GM12864 (cell line): ENCODE measurements at regions not wholly inside any gene's neighbourhood (a gene's known extent, or its start where the extent isn't known, plus 50 kb on each side); places are given as distances from the start of the nearest gene placed in this dataset.
"Not testable (repeated sequence)": the region's sequence is repeated elsewhere in the genome, so short reads cannot be mapped to it uniquely, and the experiment has no call there.

Source experiments
- DNase-seq: peaks from one replicate; pipeline ENCODE4 v3.0.0-alpha.2; 2011; ENCODE audit warnings: low read depth
- H3K4me3 ChIP-seq: 2 replicates; pipeline ENCODE4 v1.5.1; 2011; ENCODE audit warnings: mild to moderate bottlenecking, low read depth, low read length, control low read depth
- CTCF ChIP-seq: IDR thresholded peaks from 2 replicates; pipeline ENCODE4 v1.5.1; 2011; ENCODE audit warnings: low read depth, mild to moderate bottlenecking, moderate library complexity, low read length, control low read depth, inconsistent platforms; ENCODE audit errors: missing control alignments

GRCh38 chr6:58198301-58198700 is 880.9 kb downstream of the PRIM2 start:
- no peak overlapping the region for H3K4me3 ChIP-seq
- DNase-seq: no peak
- no peak for TF ChIP-seq CTCF

- H3K4me3 ChIP-seq, DNase-seq: not testable (repeated sequence)
Measured at GRCh38 chr6:58237124-58237523, 919.7 kb downstream of the PRIM2 start.

DNA sequence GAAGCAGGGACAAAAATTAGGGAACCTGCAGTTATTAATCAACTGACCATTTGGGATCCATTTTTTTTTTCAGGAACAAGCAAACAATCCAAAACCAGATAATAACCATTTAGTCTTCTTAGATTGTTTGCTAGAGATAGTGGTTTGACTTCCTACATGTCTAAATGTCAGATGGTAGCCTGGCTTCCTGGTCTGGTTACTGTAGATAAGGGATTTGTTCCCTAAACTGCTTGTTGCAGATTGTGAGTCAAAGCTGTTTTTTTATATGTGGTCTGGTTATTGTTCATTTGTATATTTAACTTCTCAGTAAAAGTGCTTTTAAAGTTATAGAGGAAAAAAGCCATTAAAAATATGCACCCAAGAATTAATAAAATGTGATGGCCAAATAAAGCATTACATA is 921.0 kb downstream of the PRIM2 start:
- not testable (repeated sequence) for DNase-seq, H3K4me3 ChIP-seq

DNA sequence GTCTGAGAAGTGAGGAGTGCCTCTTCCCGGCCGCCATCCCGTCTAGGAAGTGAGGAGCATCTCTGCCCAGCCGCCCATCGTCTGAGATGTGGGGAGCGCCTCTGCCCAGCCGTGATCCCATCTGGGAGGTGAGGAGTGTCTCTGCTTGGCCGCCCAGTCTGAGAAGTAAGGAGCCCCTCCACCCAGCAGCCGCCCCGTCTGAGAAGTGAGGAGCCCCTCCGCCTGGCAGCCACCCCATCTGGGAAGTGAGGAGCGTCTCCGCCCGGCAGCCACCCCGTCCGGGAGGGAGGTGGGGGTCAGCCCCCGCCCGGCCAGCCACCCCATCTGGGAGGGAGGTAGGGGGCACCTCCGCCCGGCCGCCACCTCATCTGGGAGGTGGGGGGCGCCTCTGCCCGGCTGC is 940.2 kb downstream of the PRIM2 start:
- H3K4me3 ChIP-seq, DNase-seq: not testable (repeated sequence)

- DNase-seq: no peak
- no peak overlapping the region for H3K4me3 ChIP-seq
- TF ChIP-seq CTCF: no peak
Measured at GRCh38 chr6:58290177-58290576, 972.7 kb downstream of the PRIM2 start.

DNA sequence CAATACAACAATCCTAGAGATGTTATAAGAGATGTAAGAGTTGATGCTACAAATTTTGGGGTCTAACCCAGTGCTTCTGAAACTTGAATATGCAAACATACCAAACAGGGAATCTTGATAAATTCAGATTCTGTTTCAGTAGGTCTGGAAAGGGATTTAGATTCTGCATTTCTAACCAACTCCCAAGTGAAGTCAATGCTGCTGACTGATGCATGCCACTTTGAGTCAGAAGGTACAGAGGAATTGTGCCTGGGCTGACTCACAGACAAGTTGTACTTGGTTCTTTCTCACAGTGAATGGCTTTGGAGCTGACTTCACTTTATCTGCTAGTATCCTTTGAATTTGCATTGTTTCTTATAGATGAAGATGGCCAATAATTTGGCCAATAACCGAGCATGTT is 973.9 kb downstream of the PRIM2 start:
- H3K4me3 ChIP-seq, DNase-seq: not testable (repeated sequence)

DNA sequence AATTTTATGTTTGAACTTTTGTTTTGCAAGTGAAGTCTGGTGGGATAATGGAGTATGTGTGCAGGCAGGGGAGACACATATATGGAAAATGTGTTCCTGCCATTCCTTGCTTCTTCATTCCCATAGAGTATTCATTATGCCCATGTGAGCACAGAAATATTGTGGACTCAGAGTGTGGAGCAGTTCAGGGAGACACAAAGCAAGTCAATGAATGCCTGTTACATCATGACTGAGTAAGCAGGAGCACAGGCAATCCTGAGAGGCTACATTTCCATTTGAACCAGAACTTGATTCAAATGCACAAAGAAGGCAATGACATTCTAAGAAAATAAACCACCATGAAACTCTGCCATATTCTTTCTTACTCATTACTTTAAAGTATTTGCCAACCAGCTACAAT is 990.5 kb downstream of the PRIM2 start:
- DNase-seq, H3K4me3 ChIP-seq: not testable (repeated sequence)

GRCh38 chr6:58332108-58332507 is 1014.7 kb downstream of the PRIM2 start:
- DNase-seq, H3K4me3 ChIP-seq: not testable (repeated sequence)

DNA sequence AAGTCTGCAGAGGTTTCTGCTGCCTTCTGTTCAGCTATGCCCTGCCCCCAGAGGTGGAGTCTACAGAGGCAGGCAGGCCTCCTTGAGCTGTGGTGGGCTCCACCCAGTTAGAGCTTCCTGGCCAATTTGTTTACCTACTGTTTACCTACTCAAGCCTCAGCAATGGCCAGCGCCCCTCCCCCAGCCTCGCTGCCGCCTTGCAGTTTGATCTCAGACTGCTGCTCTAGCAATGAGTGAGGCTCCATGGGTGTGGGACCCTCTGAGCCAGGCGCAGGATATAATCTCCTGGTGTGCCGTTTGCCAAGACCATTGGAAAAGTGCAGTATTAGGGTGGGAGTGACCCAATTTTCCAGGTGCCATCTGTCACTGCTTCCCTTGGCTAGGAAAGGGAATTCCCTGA is 1024.9 kb downstream of the PRIM2 start:
- DNase-seq, H3K4me3 ChIP-seq: not testable (repeated sequence)

GRCh38 chr6:58347534-58347933 is 1030.1 kb downstream of the PRIM2 start:
- not testable (repeated sequence) for H3K4me3 ChIP-seq, DNase-seq

DNA sequence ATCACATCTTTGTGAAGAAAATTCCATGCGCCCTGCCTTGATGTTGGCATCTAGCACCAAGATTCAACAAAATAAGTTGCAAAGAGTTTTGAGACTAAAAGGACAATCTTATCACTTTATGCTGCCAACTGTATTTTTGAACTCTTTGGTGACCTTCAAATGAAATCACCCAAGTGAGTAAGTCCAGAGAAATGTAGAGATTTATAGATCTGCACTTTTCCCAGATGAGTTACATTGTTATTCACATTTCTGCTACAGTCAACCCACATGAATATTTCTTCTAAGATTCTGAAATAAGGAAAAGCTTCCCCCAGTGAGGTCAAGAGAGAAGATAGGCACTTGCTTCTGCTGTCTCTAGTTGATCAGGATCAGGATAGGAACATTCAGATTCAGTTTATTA is 1034.2 kb downstream of the PRIM2 start:
- H3K4me3 ChIP-seq, DNase-seq: not testable (repeated sequence)

DNA sequence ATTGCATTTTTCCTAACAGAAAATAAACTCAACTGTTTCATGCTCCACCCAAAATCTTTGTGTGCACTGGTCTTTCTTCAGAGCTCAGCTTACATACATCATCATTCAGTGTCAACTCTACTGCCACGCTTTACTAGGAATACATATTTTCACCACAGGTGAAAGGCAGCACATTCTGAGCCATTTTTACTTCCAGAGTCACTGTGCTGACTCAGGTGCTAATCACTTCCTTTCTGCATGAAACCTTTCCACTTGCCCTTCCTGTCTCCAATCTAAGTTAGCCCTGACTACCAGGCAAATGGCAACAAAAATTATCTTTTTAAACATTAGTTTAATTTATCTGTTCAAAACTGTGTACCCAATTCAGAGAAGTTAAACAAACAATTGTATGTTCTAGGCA is 1041.0 kb downstream of the PRIM2 start:
- DNase-seq, H3K4me3 ChIP-seq: not testable (repeated sequence)

DNA sequence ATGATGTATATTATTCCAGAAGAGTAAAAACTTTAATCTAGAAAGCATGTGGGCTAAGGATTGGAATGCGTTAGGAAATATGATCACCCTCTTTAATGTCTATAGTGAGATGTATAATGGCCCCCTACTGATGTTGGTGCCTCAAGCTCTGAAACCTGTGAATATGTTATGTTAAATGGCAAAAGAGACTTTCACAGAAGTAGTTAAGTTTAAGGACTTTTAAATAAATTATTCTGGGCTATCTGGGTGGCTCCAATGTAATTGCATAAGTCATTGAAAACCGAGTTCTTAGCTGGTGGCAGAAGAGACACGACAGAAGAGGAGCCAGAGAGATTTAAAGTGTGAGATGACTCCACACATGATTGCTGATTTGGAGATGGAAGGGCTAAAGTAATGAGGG is 1048.4 kb downstream of the PRIM2 start:
- DNase-seq, H3K4me3 ChIP-seq: not testable (repeated sequence)

- DNase-seq: not testable (repeated sequence)
Measured at GRCh38 chr6:58406659-58407058, 1089.2 kb downstream of the PRIM2 start.

More at GRCh38 chr6:58406659-58407058, 1089.2 kb downstream of the PRIM2 start:
- H3K4me3 ChIP-seq: not testable (repeated sequence)
